GM23248 (cell line): ENCODE measurements at regions not wholly inside any gene's neighbourhood (a gene's known extent, or its start where the extent isn't known, plus 50 kb on each side); places are given as distances from the start of the nearest gene placed in this dataset.

Source experiments
- DNase-seq: peaks from one replicate; pipeline ENCODE4 v3.0.0-alpha.2; 2015
- H2AFZ ChIP-seq: fragments of 200-600 bp; sonication (generic); 2 replicates; pipeline ENCODE4 v1.6.1; 2016; ENCODE audit warnings: antibody characterized with exemption
- H3F3A ChIP-seq: fragments of 200-600 bp; sonication (generic); 2 replicates; pipeline ENCODE4 v1.6.1; 2016; ENCODE audit warnings: mild to moderate bottlenecking, antibody characterized with exemption, mixed run types; ENCODE audit not compliant: insufficient read depth
- H3K27ac ChIP-seq: fragments of 200-600 bp; sonication (generic); 2 replicates; pipeline ENCODE4 v1.5.1; 2016; ENCODE audit warnings: mild to moderate bottlenecking
- H3K27me3 ChIP-seq: fragments of 200-600 bp; sonication (generic); replicated peaks from 2 replicates; pipeline ENCODE4 v1.6.1; 2016; ENCODE audit warnings: mild to moderate bottlenecking; ENCODE audit not compliant: insufficient read depth
- H3K36me3 ChIP-seq: fragments of 200-600 bp; sonication (generic); 2 replicates; pipeline ENCODE4 v1.6.1; 2016; ENCODE audit warnings: low read depth, mild to moderate bottlenecking
- H3K4me1 ChIP-seq: fragments of 200-600 bp; sonication (generic); 2 replicates; pipeline ENCODE4 v1.6.1; 2016; ENCODE audit warnings: mild to moderate bottlenecking; ENCODE audit not compliant: insufficient read depth
- H3K4me2 ChIP-seq: fragments of 200-600 bp; sonication (generic); one replicate; pipeline ENCODE4 v1.6.1; 2016; ENCODE audit warnings: mild to moderate bottlenecking; ENCODE audit not compliant: unreplicated experiment
- H3K4me3 ChIP-seq: fragments of 200-600 bp; sonication (generic); 2 replicates; pipeline ENCODE4 v1.5.1; 2016; ENCODE audit warnings: mild to moderate bottlenecking
- H3K79me2 ChIP-seq: fragments of 200-600 bp; sonication (generic); 2 replicates; pipeline ENCODE4 v1.6.1; 2016; ENCODE audit warnings: mild to moderate bottlenecking; ENCODE audit not compliant: insufficient read depth
- H3K9ac ChIP-seq: fragments of 200-600 bp; sonication (generic); 2 replicates; pipeline ENCODE4 v1.6.1; 2016; ENCODE audit warnings: mild to moderate bottlenecking
- H3K9me2 ChIP-seq: fragments of 200-600 bp; sonication (generic); 2 replicates; pipeline ENCODE4 v1.6.1; 2016; ENCODE audit warnings: mixed run types, mild to moderate bottlenecking, moderate library complexity; ENCODE audit not compliant: insufficient read depth
- H3K9me3 ChIP-seq: fragments of 200-600 bp; sonication (generic); one replicate; pipeline ENCODE4 v1.6.1; 2017; ENCODE audit warnings: low read depth
- H4K20me1 ChIP-seq: fragments of 200-600 bp; sonication (generic); 2 replicates; pipeline ENCODE4 v1.6.0; 2016; ENCODE audit not compliant: insufficient read depth
- EZH2 ChIP-seq: fragments of 200-600 bp; sonication (generic); IDR thresholded peaks from 2 replicates; pipeline ENCODE4 v1.6.1; 2018; ENCODE audit warnings: antibody characterized with exemption, mild to moderate bottlenecking; ENCODE audit not compliant: insufficient read depth, poor library complexity, severe bottlenecking
- EZH2phosphoT487 ChIP-seq: fragments of 200-600 bp; sonication (generic); IDR thresholded peaks from 2 replicates; pipeline ENCODE4 v1.6.1; 2018; ENCODE audit warnings: antibody characterized with exemption, moderate library complexity, mild to moderate bottlenecking, low read depth; ENCODE audit not compliant: insufficient read depth
- WGBS, 2 experiments: methylation state at CpG; one replicate each; pipeline ENCODE4 v1.1.6; 2015 to 2017; ENCODE audit warnings: low lambda C conversion rate in 2 of 2, low coverage in 1 of 2; ENCODE audit errors: missing lambda C conversion rate in 2 of 2; 5-methylcytosine and 5-hydroxymethylcytosine counted together
- in situ Hi-C: fragments of 300-500 bp; cut with MboI; formaldehyde crosslinking; loops from 2 replicates; pipeline ENCODE4 v1.15.0; 2020

DNA sequence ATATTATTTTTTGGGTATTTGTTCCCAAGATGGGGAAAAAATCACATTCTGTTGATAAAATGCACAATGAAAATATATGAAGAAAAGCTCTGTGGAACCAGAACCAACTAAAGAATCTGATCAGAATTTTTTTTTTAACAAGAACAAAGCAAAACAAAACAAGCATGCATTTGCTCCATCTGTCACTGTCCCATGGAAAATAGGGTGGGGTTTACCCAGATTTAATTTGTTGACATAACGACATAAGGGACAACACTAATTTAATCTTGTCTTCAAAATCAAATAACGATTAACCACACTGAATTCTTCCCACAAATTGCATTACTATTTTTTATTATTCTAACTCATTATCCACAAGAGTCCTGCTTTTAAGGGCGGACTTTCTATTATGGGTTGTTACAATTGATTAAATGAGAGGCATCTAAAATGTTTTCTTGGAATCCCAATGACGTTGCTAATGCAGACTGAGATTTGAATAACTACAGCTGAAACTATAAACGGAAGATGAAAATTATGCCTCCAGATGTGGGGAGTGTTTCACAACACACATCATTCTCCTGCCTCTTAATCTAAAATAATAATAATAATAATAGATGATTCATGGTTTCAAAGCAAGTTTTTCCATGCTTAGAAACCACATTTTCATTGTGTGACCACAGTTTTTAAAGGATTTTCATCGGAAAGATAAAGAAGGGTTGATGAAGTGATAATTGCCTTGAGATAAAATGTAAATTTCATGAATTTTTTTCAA is 307.0 kb upstream of the CPEB2 start:
- Histone ChIP-seq H2AFZ (no peak overlapping the region), H4K20me1 (no peaks in the 10 kb centered on the region), H3K9me2 (no peaks in the 10 kb centered on the region), H3K4me1 (no peaks in the 10 kb centered on the region), H3F3A (no peaks in the 10 kb centered on the region), H3K4me3 (no peak overlapping the region), H3K27me3 (no peaks in the 10 kb centered on the region), H3K79me2 (no peaks in the 10 kb centered on the region), H3K36me3 (no peaks in the 10 kb centered on the region), H3K9me3 (no peaks in the 10 kb centered on the region), H3K4me2 (no peak overlapping the region), H3K9ac (no peak overlapping the region), H3K27ac (no peak overlapping the region)
- in situ Hi-C loops, result no loop called here
- 1 to 3% methylated on average over 6 of the region's 6 CpGs for WGBS, 2 experiments
- DNase-seq, result no peak
- no peak for TF ChIP-seq EZH2phosphoT487
- TF ChIP-seq EZH2, result no peak

DNA sequence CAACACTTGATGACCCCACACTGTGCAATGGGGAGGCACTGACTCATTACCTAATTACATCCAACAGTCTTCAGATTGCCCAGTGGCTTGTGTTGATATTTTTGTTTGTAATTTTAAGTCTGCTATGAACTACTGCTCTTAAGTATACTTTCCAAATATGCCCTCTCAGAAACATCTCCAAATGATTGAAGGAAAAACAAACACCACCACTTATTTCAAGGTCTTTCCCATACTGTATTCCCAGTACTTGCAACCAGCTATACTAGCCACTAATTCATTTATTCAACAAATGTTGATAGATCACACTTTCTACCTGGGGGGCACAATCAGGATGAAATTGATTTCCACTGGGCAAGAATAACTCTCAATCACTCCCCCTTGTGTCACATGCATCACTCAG is 302.2 kb upstream of the CPEB2 start:
- H4K20me1 ChIP-seq, result no peaks in the 10 kb centered on the region
- no peak overlapping the region for H3K4me2 ChIP-seq
- H3K27ac ChIP-seq, result no peak overlapping the region
- no peaks in the 10 kb centered on the region for H3K9me2 ChIP-seq
- H3K9ac ChIP-seq, result no peak overlapping the region
- H3K27me3 ChIP-seq, result no peaks in the 10 kb centered on the region
- H3K36me3 ChIP-seq, result no peaks in the 10 kb centered on the region
- no peak overlapping the region for H3K4me3 ChIP-seq
- H3K4me1 ChIP-seq, result no peaks in the 10 kb centered on the region
- in situ Hi-C loops, result no loop called here
- H3F3A ChIP-seq, result no peaks in the 10 kb centered on the region
- TF ChIP-seq EZH2phosphoT487 (no peak), EZH2 (no peak)
- H2AFZ ChIP-seq, result no peak overlapping the region
- no peak for DNase-seq
- no peaks in the 10 kb centered on the region for H3K9me3 ChIP-seq
- H3K79me2 ChIP-seq, result no peaks in the 10 kb centered on the region

DNA sequence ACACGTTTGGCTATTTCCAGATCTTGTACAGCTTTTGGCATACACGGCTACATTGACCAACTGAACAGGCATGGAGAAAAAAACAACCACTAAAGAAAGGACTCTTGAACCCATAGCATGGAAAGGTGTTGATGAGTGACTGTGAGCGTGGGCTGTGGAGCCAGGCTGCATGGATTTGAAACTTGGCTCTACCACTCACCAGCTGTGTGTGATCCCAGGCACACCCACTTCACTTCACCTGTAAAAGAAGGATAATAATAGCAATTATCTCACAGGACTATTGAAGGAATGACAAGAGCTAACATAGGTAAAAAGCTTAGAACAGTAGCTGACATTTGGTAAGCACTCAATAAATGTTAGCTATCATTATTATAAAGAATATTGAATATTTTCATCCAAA is 301.7 kb upstream of the CPEB2 start:
- Histone ChIP-seq H3F3A (no peaks in the 10 kb centered on the region), H3K27ac (no peak overlapping the region), H3K4me3 (no peak overlapping the region), H3K27me3 (no peaks in the 10 kb centered on the region), H3K9ac (no peak overlapping the region), H3K79me2 (no peaks in the 10 kb centered on the region), H3K4me1 (no peaks in the 10 kb centered on the region), H3K4me2 (no peak overlapping the region), H3K9me3 (no peaks in the 10 kb centered on the region), H3K36me3 (no peaks in the 10 kb centered on the region), H2AFZ (no peak overlapping the region), H3K9me2 (no peaks in the 10 kb centered on the region), H4K20me1 (no peaks in the 10 kb centered on the region)
- in situ Hi-C loops, result no loop called here
- DNase-seq, result no peak
- TF ChIP-seq EZH2 (no peak), EZH2phosphoT487 (no peak)
- WGBS, 2 experiments, result 15 to 16% methylated on average over 3 of the region's 3 CpGs

DNA sequence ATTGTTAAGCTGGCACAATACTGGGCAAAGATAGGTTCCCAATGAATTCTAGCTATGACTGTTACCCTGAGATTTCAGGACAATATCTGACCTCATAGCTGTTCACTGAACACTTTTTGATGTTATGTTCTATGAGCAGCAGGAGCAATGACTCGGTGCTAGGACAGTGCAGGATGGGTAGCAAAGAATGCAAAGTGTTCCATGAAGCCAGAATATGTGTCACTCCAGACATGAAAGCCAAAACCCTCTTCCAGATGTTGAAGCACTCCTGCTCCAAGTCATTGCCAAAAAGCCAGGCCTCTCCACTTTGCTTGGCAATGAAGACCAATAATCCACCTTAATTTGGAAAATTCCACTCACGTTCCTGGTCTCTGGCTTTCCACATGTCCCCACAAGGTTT is 300.9 kb upstream of the CPEB2 start:
- WGBS, 2 experiments, result 2% methylated on average over 2 of the region's 2 CpGs
- H3K4me1 ChIP-seq, result no peaks in the 10 kb centered on the region
- H3K79me2 ChIP-seq, result no peaks in the 10 kb centered on the region
- H3K4me2 ChIP-seq, result no peak overlapping the region
- in situ Hi-C loops, result no loop called here
- H3K9me3 ChIP-seq, result no peaks in the 10 kb centered on the region
- no peak overlapping the region for H2AFZ ChIP-seq
- H3K27ac ChIP-seq, result no peak overlapping the region
- H3K9ac ChIP-seq, result no peak overlapping the region
- no peaks in the 10 kb centered on the region for H3K9me2 ChIP-seq
- H3F3A ChIP-seq, result no peaks in the 10 kb centered on the region
- DNase-seq, result no peak
- H4K20me1 ChIP-seq, result no peaks in the 10 kb centered on the region
- H3K27me3 ChIP-seq, result no peaks in the 10 kb centered on the region
- H3K36me3 ChIP-seq, result no peaks in the 10 kb centered on the region
- TF ChIP-seq EZH2phosphoT487 (no peak), EZH2 (no peak)
- H3K4me3 ChIP-seq, result no peak overlapping the region

DNA sequence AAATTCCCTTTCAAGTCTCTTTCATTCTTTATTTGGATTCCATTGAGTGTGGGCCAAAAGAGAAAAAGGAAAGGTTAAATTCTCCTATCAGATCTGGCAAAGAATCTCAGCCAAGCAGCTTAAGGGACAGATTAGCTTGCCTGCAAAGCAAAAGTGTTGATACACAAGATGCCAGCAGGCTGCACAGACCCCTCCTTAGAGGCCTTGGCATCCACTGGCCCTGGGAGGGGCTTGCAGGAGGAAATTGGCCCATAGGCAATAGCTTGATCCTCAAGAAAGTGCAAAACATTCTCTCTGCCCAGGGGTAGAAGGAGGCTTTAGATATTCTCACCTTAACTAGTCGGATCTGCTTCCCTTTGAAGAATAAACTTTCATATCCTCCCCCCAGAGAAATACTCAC is 300.4 kb upstream of the CPEB2 start:
- WGBS, 2 experiments, result 31 to 62% methylated on average over 1 of the region's 1 CpG
- no peak overlapping the region for H2AFZ ChIP-seq
- H3K27me3 ChIP-seq, result no peaks in the 10 kb centered on the region
- H3K9me2 ChIP-seq, result no peaks in the 10 kb centered on the region
- no peak overlapping the region for H3K4me3 ChIP-seq
- no peak overlapping the region for H3K9ac ChIP-seq
- no peaks in the 10 kb centered on the region for H3K36me3 ChIP-seq
- H3K4me1 ChIP-seq, result no peaks in the 10 kb centered on the region
- H3K27ac ChIP-seq, result no peak overlapping the region
- H3K79me2 ChIP-seq, result no peaks in the 10 kb centered on the region
- H4K20me1 ChIP-seq, result no peaks in the 10 kb centered on the region
- no peak overlapping the region for H3K4me2 ChIP-seq
- in situ Hi-C loops, result no loop called here
- no peaks in the 10 kb centered on the region for H3K9me3 ChIP-seq
- no peaks in the 10 kb centered on the region for H3F3A ChIP-seq
- TF ChIP-seq EZH2phosphoT487 (no peak), EZH2 (no peak)
- DNase-seq, result no peak
